Esophagus squamous epithelium (tissue), 5 donors: ENCODE measurements at regions not wholly inside any gene's neighbourhood (a gene's known extent, or its start where the extent isn't known, plus 50 kb on each side); places are given as distances from the start of the nearest gene placed in this dataset.

Source experiments
- DNase-seq: peaks from one replicate; lab custom pipeline; 2025; lab: John Stamatoyannopoulos, UW
- H3K27ac ChIP-seq, 4 donors: fragments of 200-600 bp; sonication (generic); one replicate each; pipeline ENCODE4 v1.5.1; 2016 to 2019; ENCODE audit warnings: mild to moderate bottlenecking in 1 of 4
- H3K27me3 ChIP-seq, 4 donors: fragments of 200-600 bp; sonication (generic); 1 replicate in 3 of 4; 2 replicates in 1 of 4; pipeline versions ENCODE4 v1.5.1 to v1.6.0; 2017 to 2021; ENCODE audit warnings: antibody characterized with exemption in 1 of 4
- H3K36me3 ChIP-seq, 3 donors: fragments of 200-600 bp; sonication (generic); one replicate each; pipeline ENCODE4 v1.5.1; 2016 to 2019
- H3K4me1 ChIP-seq, 3 donors: fragments of 200-600 bp; sonication (generic); one replicate each; pipeline ENCODE4 v1.5.1; 2017 to 2019
- H3K4me3 ChIP-seq, 4 donors: fragments of 200-600 bp; sonication (generic); 1 replicate in 3 of 4; 2 replicates in 1 of 4; pipeline ENCODE4 v1.5.1; 2016 to 2019; ENCODE audit warnings: mild to moderate bottlenecking in 2 of 4, moderate library complexity in 1 of 4
- H3K9me3 ChIP-seq, 3 donors: fragments of 200-600 bp; sonication (generic); one replicate each; pipeline ENCODE4 v1.5.1; 2016 to 2019
- POLR2A ChIP-seq, 4 donors: fragments of 450-650 bp; IDR thresholded peaks; one replicate each; pipeline ENCODE4 v1.6.1; 2017; ENCODE audit warnings: antibody characterized with exemption in 4 of 4, mild to moderate bottlenecking in 4 of 4, moderate library complexity in 3 of 4
- WGBS, 2 donors: methylation state at CpG; one replicate each; pipeline ENCODE4 v1.1.5; 2018; 5-methylcytosine and 5-hydroxymethylcytosine counted together
- intact Hi-C: fragments of 100-400 bp; cut with DNase I; formaldehyde crosslinking; loops from one replicate; pipeline ENCODE4 v1.15.0; 2022
- TF ChIP-seq, protein P1 (sequence below), 6 experiments: fragments of 450-650 bp in 4 of 6; fragments of 200-600 bp in 2 of 6; sonication (generic) in 2 of 6; IDR thresholded peaks; one replicate each; pipeline ENCODE4 v1.5.1; 2016 to 2019; ENCODE audit warnings: antibody characterized with exemption in 6 of 6, mild to moderate bottlenecking in 4 of 6, moderate library complexity in 4 of 6
- donor health status: DM: yes; HTN: yes; CAD: no.

DNA sequence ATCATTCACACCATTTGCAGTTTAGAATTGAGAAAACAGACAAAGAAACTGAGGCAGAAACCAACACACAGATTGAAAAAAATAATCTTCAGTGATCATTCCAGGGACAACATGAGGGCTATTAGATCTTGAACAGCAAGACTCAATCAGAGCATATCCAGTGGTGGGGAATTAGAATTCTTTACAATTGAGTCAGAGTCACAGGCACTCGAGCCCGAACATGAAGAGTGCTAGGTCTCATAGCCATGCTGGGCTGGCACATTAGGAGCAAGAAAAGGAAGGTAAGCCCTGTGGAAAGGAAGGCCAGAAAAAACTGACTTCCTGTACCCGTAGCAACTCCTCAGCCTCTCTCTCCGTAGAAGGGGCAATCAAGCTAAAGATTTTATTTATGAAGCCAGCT is 419.9 kb downstream of the HAO1 start:
- H3K36me3 ChIP-seq: no peaks in the 10 kb centered on the region
- no peak overlapping the region for H3K4me3 ChIP-seq
- no peak for DNase-seq
- H3K9me3 ChIP-seq: no peaks in the 10 kb centered on the region
- 52 to 63% methylated on average over 4 of the region's 4 CpGs for WGBS, 2 donors
- TF ChIP-seq, protein P1, sequence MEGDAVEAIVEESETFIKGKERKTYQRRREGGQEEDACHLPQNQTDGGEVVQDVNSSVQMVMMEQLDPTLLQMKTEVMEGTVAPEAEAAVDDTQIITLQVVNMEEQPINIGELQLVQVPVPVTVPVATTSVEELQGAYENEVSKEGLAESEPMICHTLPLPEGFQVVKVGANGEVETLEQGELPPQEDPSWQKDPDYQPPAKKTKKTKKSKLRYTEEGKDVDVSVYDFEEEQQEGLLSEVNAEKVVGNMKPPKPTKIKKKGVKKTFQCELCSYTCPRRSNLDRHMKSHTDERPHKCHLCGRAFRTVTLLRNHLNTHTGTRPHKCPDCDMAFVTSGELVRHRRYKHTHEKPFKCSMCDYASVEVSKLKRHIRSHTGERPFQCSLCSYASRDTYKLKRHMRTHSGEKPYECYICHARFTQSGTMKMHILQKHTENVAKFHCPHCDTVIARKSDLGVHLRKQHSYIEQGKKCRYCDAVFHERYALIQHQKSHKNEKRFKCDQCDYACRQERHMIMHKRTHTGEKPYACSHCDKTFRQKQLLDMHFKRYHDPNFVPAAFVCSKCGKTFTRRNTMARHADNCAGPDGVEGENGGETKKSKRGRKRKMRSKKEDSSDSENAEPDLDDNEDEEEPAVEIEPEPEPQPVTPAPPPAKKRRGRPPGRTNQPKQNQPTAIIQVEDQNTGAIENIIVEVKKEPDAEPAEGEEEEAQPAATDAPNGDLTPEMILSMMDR (IDR thresholded peaks at IDR 0.05): no peak
- TF ChIP-seq POLR2A (IDR thresholded peaks at IDR 0.05): no peak
- intact Hi-C loops: no loop called here
- H3K27ac ChIP-seq: no peak overlapping the region
- H3K27me3 ChIP-seq: no peaks in the 10 kb centered on the region
- H3K4me1 ChIP-seq: no peaks in the 10 kb centered on the region

DNA sequence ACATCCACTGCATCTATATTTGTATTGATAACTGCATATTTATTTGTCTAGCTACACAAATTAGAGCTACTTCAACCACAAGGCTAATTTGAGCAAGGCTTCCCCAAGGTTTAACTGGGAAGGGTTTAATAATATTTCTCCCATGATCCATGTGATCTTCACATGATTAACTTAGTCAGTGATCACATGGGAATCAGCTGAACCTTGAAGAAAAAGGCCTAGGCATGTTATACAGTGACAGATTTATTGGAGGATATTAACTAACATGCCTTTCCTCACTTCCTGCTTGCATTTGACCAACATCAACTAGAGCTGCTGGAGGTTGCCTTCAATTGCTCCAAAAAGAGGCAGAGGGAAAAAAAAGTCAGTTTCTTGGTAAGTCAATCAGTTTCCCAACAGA is 417.0 kb downstream of the HAO1 start:
- intact Hi-C loops: no loop called here
- TF ChIP-seq, protein P1 (IDR thresholded peaks at IDR 0.05): no peak
- no peak for TF ChIP-seq POLR2A (IDR thresholded peaks at IDR 0.05)
- no peaks in the 10 kb centered on the region for H3K36me3 ChIP-seq
- no peaks in the 10 kb centered on the region for H3K27me3 ChIP-seq
- H3K4me1 ChIP-seq: no peaks in the 10 kb centered on the region
- no peak overlapping the region for H3K4me3 ChIP-seq
- DNase-seq: no peak
- H3K9me3 ChIP-seq: peaks cover 0 to 4% (median 0%) of the 10 kb centered on the region in 3 donors
- H3K27ac ChIP-seq: no peak overlapping the region

DNA sequence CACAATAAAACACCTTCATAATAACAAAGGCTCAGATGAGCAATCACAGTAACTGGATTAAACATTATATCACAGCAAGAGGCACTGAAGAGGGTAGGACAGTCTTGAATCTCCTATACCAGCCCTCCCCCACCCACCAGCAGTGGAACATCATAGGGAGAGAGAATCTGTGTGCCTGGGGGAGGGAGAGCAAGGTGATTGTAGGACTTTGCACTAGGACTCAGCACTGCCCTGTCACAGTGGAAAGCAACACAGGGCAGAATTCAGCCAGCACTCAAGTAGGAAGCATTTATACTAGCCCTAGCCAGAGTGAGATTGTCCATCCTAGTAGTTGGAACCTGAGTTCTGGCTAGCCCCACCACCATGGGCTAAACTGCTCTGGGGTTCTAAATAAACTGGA is 400.2 kb downstream of the HAO1 start:
- Histone ChIP-seq H3K27ac (no peak overlapping the region), H3K27me3 (no peaks in the 10 kb centered on the region), H3K36me3 (no peaks in the 10 kb centered on the region), H3K4me1 (no peaks in the 10 kb centered on the region), H3K4me3 (no peak overlapping the region), H3K9me3 (no peaks in the 10 kb centered on the region)
- no peak for TF ChIP-seq POLR2A (IDR thresholded peaks at IDR 0.05)
- TF ChIP-seq, protein P1 (IDR thresholded peaks at IDR 0.05): no peak
- DNase-seq: no peak
- intact Hi-C loops: no loop called here

DNA sequence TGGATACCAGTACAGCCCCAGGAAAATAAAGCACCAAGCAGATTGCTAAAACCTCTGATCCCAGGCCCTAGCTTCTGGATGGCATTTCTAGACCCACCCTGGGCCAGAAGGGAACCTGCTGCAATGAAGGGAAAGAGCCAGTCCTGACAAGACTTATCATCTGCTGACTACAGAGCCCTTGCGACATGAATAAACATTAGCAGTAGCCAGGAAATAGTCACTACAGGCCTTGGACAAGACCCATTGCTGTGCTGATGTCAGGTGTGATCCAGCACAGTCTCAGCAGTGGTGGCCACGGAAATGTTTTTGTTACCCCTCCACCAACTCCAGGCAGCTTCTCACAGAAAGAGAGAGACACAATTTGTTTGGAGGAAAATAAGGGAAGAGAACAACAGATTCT is 399.3 kb downstream of the HAO1 start:
- Histone ChIP-seq H3K27ac (no peak overlapping the region), H3K4me3 (no peak overlapping the region), H3K4me1 (no peaks in the 10 kb centered on the region), H3K36me3 (no peaks in the 10 kb centered on the region), H3K27me3 (no peaks in the 10 kb centered on the region), H3K9me3 (no peaks in the 10 kb centered on the region)
- WGBS, 2 donors: 57 to 71% methylated on average over 1 to 2 of the region's 2 CpGs
- DNase-seq: no peak
- intact Hi-C loops: no loop called here
- TF ChIP-seq POLR2A (IDR thresholded peaks at IDR 0.05): no peak
- TF ChIP-seq, protein P1 (IDR thresholded peaks at IDR 0.05): no peak

DNA sequence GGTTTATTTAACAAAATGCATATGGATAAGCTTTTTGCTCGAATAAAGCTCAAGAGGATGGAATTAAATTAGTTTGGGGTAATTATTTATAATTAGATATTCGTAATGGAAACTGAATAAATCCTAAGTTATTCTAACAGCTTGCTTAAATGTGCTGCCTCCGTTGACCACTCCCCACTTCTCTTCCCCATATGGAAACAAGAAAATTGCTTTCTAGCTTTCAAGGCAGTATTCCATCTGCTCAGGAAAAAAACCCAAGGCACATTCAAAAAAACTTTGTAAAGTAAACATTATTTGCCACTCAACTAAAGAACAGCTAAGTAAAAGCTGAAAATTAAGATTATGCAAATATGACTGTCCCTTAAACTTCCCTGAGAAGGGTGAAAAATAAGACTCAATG is 369.2 kb downstream of the HAO1 start:
- no peaks in the 10 kb centered on the region for H3K4me1 ChIP-seq
- no peaks in the 10 kb centered on the region for H3K27me3 ChIP-seq
- TF ChIP-seq, protein P1 (IDR thresholded peaks at IDR 0.05): no peak
- no peak for TF ChIP-seq POLR2A (IDR thresholded peaks at IDR 0.05)
- intact Hi-C loops: no loop called here
- no peak for DNase-seq
- H3K27ac ChIP-seq: no peak overlapping the region
- H3K9me3 ChIP-seq: no peaks in the 10 kb centered on the region
- WGBS, 2 donors: 58 to 59% methylated on average over 3 of the region's 3 CpGs
- no peaks in the 10 kb centered on the region for H3K36me3 ChIP-seq
- no peak overlapping the region for H3K4me3 ChIP-seq
